ENCODE measurements at regions not wholly inside any gene's neighbourhood (a gene's known extent, or its start where the extent isn't known, plus 50 kb on each side); places are given as distances from the start of the nearest gene placed in this dataset.

DNA sequence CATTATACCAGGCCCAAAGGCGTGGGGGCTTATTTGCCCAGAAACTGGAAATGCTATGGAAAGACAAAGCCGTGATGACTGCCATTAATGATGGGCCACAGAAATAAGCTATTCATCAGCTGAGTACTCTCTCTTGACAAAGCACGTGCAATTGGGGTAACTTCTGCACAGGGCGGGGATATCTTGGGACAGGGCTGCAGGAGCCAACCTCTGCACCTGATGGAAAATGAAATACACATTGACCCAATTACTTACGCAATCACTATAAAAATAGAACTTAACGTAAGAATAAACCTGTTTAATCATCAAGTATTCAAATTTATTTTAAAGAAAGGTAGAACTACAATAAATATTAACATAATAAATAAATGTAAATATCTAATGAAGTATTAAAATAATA is 180.1 kb upstream of the NTF3 start:
- TF ChIP-seq, protein P1, sequence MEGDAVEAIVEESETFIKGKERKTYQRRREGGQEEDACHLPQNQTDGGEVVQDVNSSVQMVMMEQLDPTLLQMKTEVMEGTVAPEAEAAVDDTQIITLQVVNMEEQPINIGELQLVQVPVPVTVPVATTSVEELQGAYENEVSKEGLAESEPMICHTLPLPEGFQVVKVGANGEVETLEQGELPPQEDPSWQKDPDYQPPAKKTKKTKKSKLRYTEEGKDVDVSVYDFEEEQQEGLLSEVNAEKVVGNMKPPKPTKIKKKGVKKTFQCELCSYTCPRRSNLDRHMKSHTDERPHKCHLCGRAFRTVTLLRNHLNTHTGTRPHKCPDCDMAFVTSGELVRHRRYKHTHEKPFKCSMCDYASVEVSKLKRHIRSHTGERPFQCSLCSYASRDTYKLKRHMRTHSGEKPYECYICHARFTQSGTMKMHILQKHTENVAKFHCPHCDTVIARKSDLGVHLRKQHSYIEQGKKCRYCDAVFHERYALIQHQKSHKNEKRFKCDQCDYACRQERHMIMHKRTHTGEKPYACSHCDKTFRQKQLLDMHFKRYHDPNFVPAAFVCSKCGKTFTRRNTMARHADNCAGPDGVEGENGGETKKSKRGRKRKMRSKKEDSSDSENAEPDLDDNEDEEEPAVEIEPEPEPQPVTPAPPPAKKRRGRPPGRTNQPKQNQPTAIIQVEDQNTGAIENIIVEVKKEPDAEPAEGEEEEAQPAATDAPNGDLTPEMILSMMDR (IDR thresholded peaks at IDR 0.05): no peak
- DNase-seq: no peak
- no peak overlapping the region for H3K4me3 ChIP-seq
- intact Hi-C loops (cut with DNase I, micrococcal nuclease): no loop called here
- no peak for ATAC-seq
- no peaks in the 10 kb centered on the region for H3K4me1 ChIP-seq (ENCODE audit: low read depth)
- no peaks in the 10 kb centered on the region for H3K9me3 ChIP-seq
- H3K36me3 ChIP-seq (ENCODE audit: low read depth): no peaks in the 10 kb centered on the region

DNA sequence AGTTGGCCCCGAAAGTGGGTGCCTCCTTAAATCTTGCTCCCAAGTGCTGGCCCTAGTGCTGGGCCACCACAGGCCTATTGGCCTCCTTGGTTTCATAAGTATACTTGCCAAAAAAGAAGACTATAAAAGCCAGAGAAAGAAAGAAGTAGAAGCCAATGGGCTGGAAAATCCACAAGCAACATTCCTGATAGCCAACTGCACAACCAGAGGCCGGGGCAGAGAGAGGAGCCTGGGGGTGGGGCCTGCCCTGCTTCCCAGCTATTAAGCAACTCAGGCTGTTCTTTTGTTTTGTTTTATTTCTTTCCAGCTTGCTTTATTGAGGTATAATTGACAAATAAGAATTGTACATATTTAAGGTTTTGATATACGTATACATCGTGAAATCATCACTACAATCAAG is 177.2 kb upstream of the NTF3 start:
- DNase-seq (no peak), ATAC-seq (no peak)
- TF ChIP-seq, protein P1 (IDR thresholded peaks at IDR 0.05): no peak
- intact Hi-C loops (cut with DNase I, micrococcal nuclease): no loop called here
- Histone ChIP-seq H3K9me3 (no peaks in the 10 kb centered on the region), H3K36me3 (ENCODE audit: low read depth) (no peaks in the 10 kb centered on the region), H3K4me1 (ENCODE audit: low read depth) (no peaks in the 10 kb centered on the region), H3K4me3 (no peak overlapping the region)

DNA sequence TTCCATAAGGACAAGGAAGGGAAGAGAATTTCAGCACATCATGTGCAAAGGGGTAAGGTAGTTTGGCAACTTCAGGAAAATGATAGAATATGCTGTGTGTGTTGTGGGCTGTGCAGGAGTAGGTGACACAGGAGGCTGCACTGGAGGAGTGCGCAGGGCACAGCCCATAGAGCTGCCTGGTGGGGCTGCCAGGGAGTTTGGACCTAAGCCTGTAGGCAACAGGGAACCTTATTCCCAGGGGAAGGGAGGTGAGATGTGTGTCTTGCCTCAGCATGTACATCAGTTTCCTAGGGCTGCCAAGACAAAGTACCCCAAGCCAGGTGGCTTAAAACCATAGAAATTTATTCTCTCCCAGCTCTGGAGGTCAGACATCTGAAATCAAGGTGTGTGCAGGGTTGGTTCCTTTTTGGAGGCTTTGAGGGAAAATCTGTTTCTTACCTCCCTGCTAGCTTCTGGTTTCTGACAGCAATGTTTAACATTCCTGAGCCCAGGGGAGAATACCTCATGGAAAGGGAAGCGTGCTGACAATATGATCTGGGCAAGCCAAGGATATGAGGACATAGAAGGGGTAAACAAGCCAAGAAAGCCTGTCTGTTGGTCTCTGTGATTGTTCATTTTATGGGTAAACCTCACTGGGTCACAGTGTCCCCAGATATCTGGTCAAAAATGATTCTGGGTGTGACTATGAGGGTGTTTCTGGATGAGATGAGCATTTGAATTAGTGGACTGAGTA is 174.0 kb upstream of the NTF3 start:
- Histone ChIP-seq H3K9me3 (no peaks in the 10 kb centered on the region), H3K36me3 (ENCODE audit: low read depth) (no peaks in the 10 kb centered on the region), H3K4me3 (no peak overlapping the region), H3K4me1 (ENCODE audit: low read depth) (no peaks in the 10 kb centered on the region)
- intact Hi-C loops (cut with DNase I, micrococcal nuclease): no loop called here
- DNase-seq: no peak
- TF ChIP-seq, protein P1 (IDR thresholded peaks at IDR 0.05): no peak
- no peak for ATAC-seq

DNA sequence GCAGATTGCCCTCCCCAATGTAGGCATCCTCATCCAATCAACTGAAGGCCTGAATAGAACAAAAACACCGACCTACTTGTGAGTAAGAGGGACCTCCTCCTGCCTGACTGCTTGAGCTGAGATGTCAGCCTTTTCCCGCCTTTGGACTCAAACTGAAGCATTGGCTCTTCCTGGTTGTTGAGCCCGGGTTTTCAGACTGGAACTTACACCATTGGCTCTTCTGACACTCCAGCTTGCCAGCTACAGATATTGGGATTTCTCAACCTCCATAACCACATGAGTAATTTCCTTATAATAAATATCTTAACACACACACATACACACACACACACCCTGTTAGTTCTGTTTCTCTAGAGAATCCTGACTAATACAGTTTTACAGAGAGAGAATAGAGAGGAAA is 173.4 kb upstream of the NTF3 start:
- TF ChIP-seq, protein P1 (IDR thresholded peaks at IDR 0.05): no peak
- Histone ChIP-seq H3K9me3 (no peaks in the 10 kb centered on the region), H3K4me3 (no peak overlapping the region), H3K36me3 (ENCODE audit: low read depth) (no peaks in the 10 kb centered on the region), H3K4me1 (ENCODE audit: low read depth) (no peaks in the 10 kb centered on the region)
- DNase-seq (no peak), ATAC-seq (peak; percentile 56)
- intact Hi-C loops (cut with DNase I, micrococcal nuclease): no loop called here

DNA sequence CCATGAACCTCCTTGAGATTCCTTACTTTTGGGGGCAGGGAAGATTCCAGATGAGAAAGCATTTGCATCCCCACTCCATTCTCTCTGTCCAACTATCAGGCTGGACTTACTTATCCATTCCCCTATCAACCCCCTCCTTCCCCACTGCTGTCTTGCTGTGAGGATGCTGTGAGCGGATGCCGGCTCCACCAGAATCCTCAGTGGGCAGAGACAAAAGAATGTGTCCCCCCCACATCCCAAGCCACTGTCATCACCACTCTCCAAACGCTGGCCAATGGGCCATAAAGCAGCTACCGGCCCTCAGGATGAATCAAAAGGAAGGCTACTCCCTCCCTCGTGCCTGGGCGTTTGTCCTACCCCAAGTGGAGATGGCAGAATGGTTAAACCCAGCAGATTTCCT is 173.0 kb upstream of the NTF3 start:
- H3K4me1 ChIP-seq (ENCODE audit: low read depth): no peaks in the 10 kb centered on the region
- DNase-seq (no peak), ATAC-seq (no peak)
- no peaks in the 10 kb centered on the region for H3K36me3 ChIP-seq (ENCODE audit: low read depth)
- H3K9me3 ChIP-seq: no peaks in the 10 kb centered on the region
- no peak overlapping the region for H3K4me3 ChIP-seq
- intact Hi-C loops (cut with DNase I, micrococcal nuclease): no loop called here
- TF ChIP-seq, protein P1 (IDR thresholded peaks at IDR 0.05): no peak

DNA sequence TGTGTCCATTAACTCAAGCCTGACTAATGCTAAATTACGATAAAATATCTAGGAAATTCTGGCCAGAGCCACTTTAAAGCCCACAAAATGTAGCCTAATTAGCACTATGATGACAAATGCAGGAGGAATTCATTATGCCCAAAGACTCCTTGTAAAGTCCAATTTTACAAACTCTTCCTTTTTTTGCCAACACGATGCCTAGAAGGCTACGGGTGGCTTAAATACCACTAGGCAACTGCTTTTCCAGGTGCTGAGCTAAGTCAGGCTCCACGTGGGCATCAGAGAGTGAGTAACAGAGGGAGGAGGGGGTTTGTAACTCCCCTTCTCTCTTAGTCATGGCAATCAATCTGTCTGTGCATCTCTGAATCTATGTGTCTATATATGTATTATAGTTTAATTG is 172.4 kb upstream of the NTF3 start:
- ATAC-seq (no peak), DNase-seq (no peak)
- TF ChIP-seq, protein P1 (IDR thresholded peaks at IDR 0.05): no peak
- intact Hi-C loops (cut with DNase I, micrococcal nuclease): no loop called here
- Histone ChIP-seq H3K36me3 (ENCODE audit: low read depth) (no peaks in the 10 kb centered on the region), H3K4me3 (no peak overlapping the region), H3K9me3 (no peaks in the 10 kb centered on the region), H3K4me1 (ENCODE audit: low read depth) (no peaks in the 10 kb centered on the region)

Measured in mucosa of descending colon (tissue), 3 donors.